ENCODE measurements at regions not wholly inside any gene's neighbourhood (a gene's known extent, or its start where the extent isn't known, plus 50 kb on each side); places are given as distances from the start of the nearest gene placed in this dataset.

DNA sequence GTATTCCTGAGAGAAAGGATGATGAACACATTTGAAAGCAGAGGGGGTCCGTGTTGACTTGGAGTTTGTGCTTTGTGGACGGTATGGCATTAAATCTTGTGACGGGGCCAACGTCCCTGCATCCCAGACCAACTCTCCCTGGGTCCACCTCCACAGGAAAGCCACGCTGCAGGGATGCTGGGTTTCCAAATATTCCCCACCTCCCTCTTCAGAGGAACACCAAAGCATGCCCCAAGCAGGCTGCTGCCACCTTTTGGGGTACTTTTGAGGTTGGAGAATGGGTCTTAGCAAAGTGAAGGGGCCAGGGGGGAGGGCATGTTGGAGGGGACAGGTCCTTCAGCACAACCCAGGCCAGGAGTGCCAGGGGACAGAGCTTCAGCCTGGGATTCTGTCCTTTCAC, 504.4 kb downstream of the TCERG1L start:
- Histone ChIP-seq H3K9me3 (ENCODE audit: control insufficient read depth, low read length) (no peaks in the 10 kb centered on the region), H3K4me3 (ENCODE audit: insufficient read depth, low read depth, low read length, poor library complexity, severe bottlenecking) (no peak overlapping the region)

GRCh38 chr10:130807721-130808120, 503.8 kb downstream of the TCERG1L start:
- H3K4me3 ChIP-seq (ENCODE audit: insufficient read depth, low read depth, low read length, poor library complexity, severe bottlenecking): no peak overlapping the region
- no peak for DNase-seq
- no peaks in the 10 kb centered on the region for H3K36me3 ChIP-seq (ENCODE audit: control insufficient read depth, insufficient read depth, low read length)
- H3K4me1 ChIP-seq (ENCODE audit: control insufficient read depth, insufficient read depth, low read length, poor library complexity, severe bottlenecking): no peaks in the 10 kb centered on the region
- no peak overlapping the region for H3K27ac ChIP-seq (ENCODE audit: insufficient read depth, low read length, poor library complexity, severe bottlenecking)
- H3K9me3 ChIP-seq (ENCODE audit: control insufficient read depth, low read length): no peaks in the 10 kb centered on the region
- H3K27me3 ChIP-seq (replicated peaks; ENCODE audit: control insufficient read depth, insufficient read depth, low read length, poor library complexity, severe bottlenecking): no peaks in the 10 kb centered on the region

More for the DNA sequence above, 504.4 kb downstream of the TCERG1L start:
- H3K36me3 ChIP-seq (ENCODE audit: control insufficient read depth, insufficient read depth, low read length): no peaks in the 10 kb centered on the region
- no peak for DNase-seq
- H3K27me3 ChIP-seq (replicated peaks; ENCODE audit: control insufficient read depth, insufficient read depth, low read length, poor library complexity, severe bottlenecking): no peaks in the 10 kb centered on the region
- H3K27ac ChIP-seq (ENCODE audit: insufficient read depth, low read length, poor library complexity, severe bottlenecking): no peak overlapping the region
- no peaks in the 10 kb centered on the region for H3K4me1 ChIP-seq (ENCODE audit: control insufficient read depth, insufficient read depth, low read length, poor library complexity, severe bottlenecking)

DNA sequence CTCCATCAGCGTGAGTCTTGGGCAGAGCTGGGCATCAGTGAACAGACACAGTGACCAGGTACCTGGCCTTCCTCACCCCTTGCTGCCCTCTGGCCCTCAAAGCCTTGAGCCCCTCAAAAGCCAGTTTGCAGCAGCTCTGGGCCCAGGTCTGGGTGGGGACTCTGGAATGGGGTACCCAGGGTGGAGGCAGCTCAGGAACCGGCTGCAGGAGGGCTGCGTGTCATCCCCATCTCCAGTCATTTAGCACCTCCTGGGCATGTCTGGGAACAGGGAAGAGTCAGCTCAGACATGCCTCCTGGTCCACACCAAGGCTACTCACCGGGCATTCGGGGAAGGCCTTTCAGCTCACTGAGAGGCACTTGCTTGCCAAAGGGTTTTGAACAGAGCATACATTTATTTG, 503.3 kb downstream of the TCERG1L start:
- Histone ChIP-seq H3K4me1 (ENCODE audit: control insufficient read depth, insufficient read depth, low read length, poor library complexity, severe bottlenecking) (no peaks in the 10 kb centered on the region), H3K9me3 (ENCODE audit: control insufficient read depth, low read length) (no peaks in the 10 kb centered on the region), H3K27me3 (replicated peaks; ENCODE audit: control insufficient read depth, insufficient read depth, low read length, poor library complexity, severe bottlenecking) (no peaks in the 10 kb centered on the region), H3K27ac (ENCODE audit: insufficient read depth, low read length, poor library complexity, severe bottlenecking) (no peak overlapping the region), H3K36me3 (ENCODE audit: control insufficient read depth, insufficient read depth, low read length) (no peaks in the 10 kb centered on the region), H3K4me3 (ENCODE audit: insufficient read depth, low read depth, low read length, poor library complexity, severe bottlenecking) (no peak overlapping the region)
- DNase-seq: no peak

GRCh38 chr10:130808686-130809085, 502.8 kb downstream of the TCERG1L start:
- no peak overlapping the region for H3K4me3 ChIP-seq (ENCODE audit: insufficient read depth, low read depth, low read length, poor library complexity, severe bottlenecking)
- no peaks in the 10 kb centered on the region for H3K27me3 ChIP-seq (replicated peaks; ENCODE audit: control insufficient read depth, insufficient read depth, low read length, poor library complexity, severe bottlenecking)
- H3K27ac ChIP-seq (ENCODE audit: insufficient read depth, low read length, poor library complexity, severe bottlenecking): no peak overlapping the region
- no peaks in the 10 kb centered on the region for H3K9me3 ChIP-seq (ENCODE audit: control insufficient read depth, low read length)
- no peak for DNase-seq
- no peaks in the 10 kb centered on the region for H3K36me3 ChIP-seq (ENCODE audit: control insufficient read depth, insufficient read depth, low read length)
- H3K4me1 ChIP-seq (ENCODE audit: control insufficient read depth, insufficient read depth, low read length, poor library complexity, severe bottlenecking): no peaks in the 10 kb centered on the region

DNA sequence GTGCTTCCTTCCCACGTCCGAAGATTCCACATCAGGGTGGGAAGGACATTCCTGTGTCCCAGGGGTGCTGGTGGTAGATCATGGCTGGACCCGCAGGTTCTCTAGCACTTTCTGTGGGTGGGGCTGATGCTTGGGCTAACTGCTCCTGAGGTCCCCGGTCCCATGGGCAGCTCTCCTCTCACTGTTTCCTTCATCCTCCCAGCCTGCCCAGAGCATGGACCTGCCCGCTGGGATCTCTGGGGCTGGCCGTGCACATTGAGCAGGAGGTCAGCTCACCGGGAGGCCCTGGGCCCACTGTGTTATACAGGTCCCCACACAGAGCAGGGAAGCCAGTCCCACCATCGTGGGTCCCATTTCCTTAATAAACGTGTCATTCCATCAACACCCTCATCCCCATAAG, 502.3 kb downstream of the TCERG1L start:
- Histone ChIP-seq H3K9me3 (ENCODE audit: control insufficient read depth, low read length) (no peaks in the 10 kb centered on the region), H3K4me3 (ENCODE audit: insufficient read depth, low read depth, low read length, poor library complexity, severe bottlenecking) (no peak overlapping the region), H3K36me3 (ENCODE audit: control insufficient read depth, insufficient read depth, low read length) (no peaks in the 10 kb centered on the region), H3K27ac (ENCODE audit: insufficient read depth, low read length, poor library complexity, severe bottlenecking) (no peak overlapping the region), H3K27me3 (replicated peaks; ENCODE audit: control insufficient read depth, insufficient read depth, low read length, poor library complexity, severe bottlenecking) (no peaks in the 10 kb centered on the region), H3K4me1 (ENCODE audit: control insufficient read depth, insufficient read depth, low read length, poor library complexity, severe bottlenecking) (no peaks in the 10 kb centered on the region)
- no peak for DNase-seq

DNA sequence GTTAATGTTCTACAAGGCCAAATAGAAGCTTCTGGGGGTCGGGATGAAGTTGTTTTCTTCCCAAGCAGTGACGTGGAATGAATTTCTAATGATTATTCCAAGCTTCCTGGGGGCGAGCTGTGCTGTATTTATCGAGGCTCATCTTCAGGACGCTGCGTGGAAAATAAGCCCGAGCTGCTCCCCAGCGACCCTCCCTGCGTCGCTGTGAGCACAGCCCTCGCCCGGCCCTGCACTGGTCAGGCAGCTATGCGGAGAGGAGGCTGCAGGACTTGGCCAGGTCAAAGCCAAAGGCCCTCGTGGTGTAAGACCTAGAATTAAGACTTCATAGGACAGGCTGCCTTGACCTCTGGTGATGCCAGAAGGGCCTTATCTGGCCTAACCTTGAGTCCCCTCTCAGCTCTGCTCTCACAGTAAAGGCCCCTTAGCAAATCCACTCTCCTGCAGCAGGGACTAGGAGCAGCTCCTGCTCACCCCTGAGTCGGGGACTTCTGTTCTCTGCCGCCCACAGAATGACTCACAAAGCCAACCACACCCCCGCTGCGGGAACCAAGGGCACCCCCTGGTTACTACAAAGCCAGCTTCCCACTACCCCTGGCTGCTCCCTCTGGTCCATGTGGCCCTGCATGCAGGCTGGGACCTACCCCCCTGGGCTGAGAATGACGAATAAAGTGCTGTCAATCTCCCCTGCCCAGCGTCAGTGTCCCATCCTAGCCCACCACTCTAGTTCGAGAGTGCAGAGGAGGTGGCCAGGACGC, 501.6 kb downstream of the TCERG1L start:
- no peak overlapping the region for H3K27ac ChIP-seq (ENCODE audit: insufficient read depth, low read length, poor library complexity, severe bottlenecking)
- no peak for DNase-seq
- no peaks in the 10 kb centered on the region for H3K9me3 ChIP-seq (ENCODE audit: control insufficient read depth, low read length)
- no peaks in the 10 kb centered on the region for H3K36me3 ChIP-seq (ENCODE audit: control insufficient read depth, insufficient read depth, low read length)
- H3K4me3 ChIP-seq (ENCODE audit: insufficient read depth, low read depth, low read length, poor library complexity, severe bottlenecking): no peak overlapping the region
- H3K27me3 ChIP-seq (replicated peaks; ENCODE audit: control insufficient read depth, insufficient read depth, low read length, poor library complexity, severe bottlenecking): no peaks in the 10 kb centered on the region
- no peaks in the 10 kb centered on the region for H3K4me1 ChIP-seq (ENCODE audit: control insufficient read depth, insufficient read depth, low read length, poor library complexity, severe bottlenecking)

DNA sequence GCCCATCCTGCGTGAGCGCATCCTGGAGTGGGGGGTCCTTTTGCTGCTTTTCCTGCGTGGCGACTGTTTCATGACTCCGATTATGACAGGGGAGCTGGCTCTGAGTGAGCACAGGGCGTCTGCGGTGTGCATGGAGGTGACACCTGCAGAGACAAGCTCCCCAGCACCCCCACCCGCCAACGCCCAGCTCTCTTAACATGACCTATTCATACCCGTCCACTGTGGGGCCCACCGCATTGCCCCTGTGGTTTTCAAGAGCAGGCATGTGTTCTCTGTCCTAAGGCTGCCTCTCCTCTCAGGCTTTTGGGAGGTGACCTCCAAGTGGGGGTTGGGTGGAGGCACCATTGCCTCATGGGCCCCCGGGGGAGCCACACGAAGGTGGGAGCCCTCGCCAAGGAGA, 500.7 kb downstream of the TCERG1L start:
- H3K9me3 ChIP-seq (ENCODE audit: control insufficient read depth, low read length): no peaks in the 10 kb centered on the region
- no peaks in the 10 kb centered on the region for H3K4me1 ChIP-seq (ENCODE audit: control insufficient read depth, insufficient read depth, low read length, poor library complexity, severe bottlenecking)
- no peak overlapping the region for H3K4me3 ChIP-seq (ENCODE audit: insufficient read depth, low read depth, low read length, poor library complexity, severe bottlenecking)
- no peak overlapping the region for H3K27ac ChIP-seq (ENCODE audit: insufficient read depth, low read length, poor library complexity, severe bottlenecking)
- no peaks in the 10 kb centered on the region for H3K36me3 ChIP-seq (ENCODE audit: control insufficient read depth, insufficient read depth, low read length)
- no peaks in the 10 kb centered on the region for H3K27me3 ChIP-seq (replicated peaks; ENCODE audit: control insufficient read depth, insufficient read depth, low read length, poor library complexity, severe bottlenecking)
- DNase-seq: no peak

- Histone ChIP-seq H3K4me1 (ENCODE audit: control insufficient read depth, insufficient read depth, low read length, poor library complexity, severe bottlenecking) (no peaks in the 10 kb centered on the region), H3K27me3 (replicated peaks; ENCODE audit: control insufficient read depth, insufficient read depth, low read length, poor library complexity, severe bottlenecking) (no peaks in the 10 kb centered on the region), H3K36me3 (ENCODE audit: control insufficient read depth, insufficient read depth, low read length) (no peaks in the 10 kb centered on the region), H3K4me3 (ENCODE audit: insufficient read depth, low read depth, low read length, poor library complexity, severe bottlenecking) (no peak overlapping the region), H3K27ac (ENCODE audit: insufficient read depth, low read length, poor library complexity, severe bottlenecking) (no peak overlapping the region), H3K9me3 (ENCODE audit: control insufficient read depth, low read length) (no peaks in the 10 kb centered on the region)
- no peak for DNase-seq
Measured at GRCh38 chr10:130812381-130813148, 499.0 kb downstream of the TCERG1L start.

DNA sequence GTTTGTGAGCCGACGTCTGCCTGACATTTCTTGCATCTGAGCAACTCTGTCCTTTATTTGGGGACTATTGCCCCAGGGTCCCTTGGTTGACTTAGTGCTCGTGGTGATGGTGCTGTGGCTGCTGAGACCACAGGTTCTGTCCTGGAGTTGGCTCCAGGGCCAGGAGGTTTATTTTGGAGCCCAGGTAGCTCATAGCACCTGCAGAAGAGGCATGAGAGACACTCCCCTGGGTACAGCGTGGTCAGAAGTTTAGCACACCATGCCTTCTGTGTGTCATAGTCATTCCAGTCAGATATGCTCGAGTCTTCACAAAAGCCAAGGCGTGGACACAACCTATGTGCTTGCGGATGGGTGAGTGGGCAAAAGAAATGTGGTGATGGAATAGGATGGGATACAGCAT, 496.9 kb downstream of the TCERG1L start:
- H3K9me3 ChIP-seq (ENCODE audit: control insufficient read depth, low read length): no peaks in the 10 kb centered on the region
- H3K36me3 ChIP-seq (ENCODE audit: control insufficient read depth, insufficient read depth, low read length): no peaks in the 10 kb centered on the region
- no peak for DNase-seq
- H3K27me3 ChIP-seq (replicated peaks; ENCODE audit: control insufficient read depth, insufficient read depth, low read length, poor library complexity, severe bottlenecking): no peaks in the 10 kb centered on the region
- H3K4me1 ChIP-seq (ENCODE audit: control insufficient read depth, insufficient read depth, low read length, poor library complexity, severe bottlenecking): no peaks in the 10 kb centered on the region
- H3K27ac ChIP-seq (ENCODE audit: insufficient read depth, low read length, poor library complexity, severe bottlenecking): no peak overlapping the region
- no peak overlapping the region for H3K4me3 ChIP-seq (ENCODE audit: insufficient read depth, low read depth, low read length, poor library complexity, severe bottlenecking)

GRCh38 chr10:130816116-130816901, 495.2 kb downstream of the TCERG1L start:
- no peak overlapping the region for H3K4me3 ChIP-seq (ENCODE audit: insufficient read depth, low read depth, low read length, poor library complexity, severe bottlenecking)
- H3K36me3 ChIP-seq (ENCODE audit: control insufficient read depth, insufficient read depth, low read length): no peaks in the 10 kb centered on the region
- no peak overlapping the region for H3K27ac ChIP-seq (ENCODE audit: insufficient read depth, low read length, poor library complexity, severe bottlenecking)
- H3K4me1 ChIP-seq (ENCODE audit: control insufficient read depth, insufficient read depth, low read length, poor library complexity, severe bottlenecking): no peaks in the 10 kb centered on the region
- no peaks in the 10 kb centered on the region for H3K9me3 ChIP-seq (ENCODE audit: control insufficient read depth, low read length)
- no peaks in the 10 kb centered on the region for H3K27me3 ChIP-seq (replicated peaks; ENCODE audit: control insufficient read depth, insufficient read depth, low read length, poor library complexity, severe bottlenecking)
- DNase-seq: no peak

Measured in effector memory CD4-positive, alpha-beta T cell (primary cell).